Gastrocnemius medialis (tissue), 4 donors: ENCODE measurements at regions not wholly inside any gene's neighbourhood (a gene's known extent, or its start where the extent isn't known, plus 50 kb on each side); places are given as distances from the start of the nearest gene placed in this dataset.

Experiments used
- ATAC-seq, 2 donors: fragments of 150-250 bp; one replicate each; pipeline ENCODE4 v1.9.1; 2016
- DNase-seq, 2 donors: peaks; one replicate each; pipeline ENCODE4 v3.0.0-alpha.2; 2019
- H3K27ac ChIP-seq, 4 donors: fragments of 200-600 bp; sonication (generic); 1 replicate in 1 of 4; 2 replicates in 3 of 4; pipeline ENCODE4 v1.5.1; 2016 to 2018; ENCODE audit warnings: mild to moderate bottlenecking in 2 of 4, moderate library complexity in 1 of 4
- H3K27me3 ChIP-seq, 3 donors: fragments of 200-600 bp; sonication (generic) in 2 of 3; 1 replicate in 1 of 3; 2 replicates in 2 of 3; pipeline versions ENCODE4 v1.5.1 to v1.6.0; 2016 to 2019; ENCODE audit warnings: mild to moderate bottlenecking in 1 of 3, moderate library complexity in 1 of 3
- H3K36me3 ChIP-seq, 2 donors: fragments of 200-600 bp; sonication (generic) in 1 of 2; one replicate each; pipeline ENCODE4 v1.5.1; 2017 to 2018
- H3K4me1 ChIP-seq, 2 donors: fragments of 200-600 bp; sonication (generic) in 1 of 2; one replicate each; pipeline ENCODE4 v1.5.1; 2016 to 2017; ENCODE audit warnings: mild to moderate bottlenecking in 2 of 2
- H3K4me3 ChIP-seq, 4 donors: fragments of 200-600 bp; sonication (generic) in 3 of 4; 1 replicate in 1 of 4; 2 replicates in 3 of 4; pipeline ENCODE4 v1.5.1; 2016 to 2019; ENCODE audit warnings: mild to moderate bottlenecking in 2 of 4
- H3K9me3 ChIP-seq, 3 donors: fragments of 200-600 bp; sonication (generic) in 2 of 3; 1 replicate in 1 of 3; 2 replicates in 2 of 3; pipeline ENCODE4 v1.5.1; 2016 to 2019
- POLR2A ChIP-seq, 2 donors: fragments of 450-650 bp; IDR thresholded peaks; one replicate each; pipeline ENCODE4 v1.6.1; 2017; ENCODE audit warnings: antibody characterized with exemption in 2 of 2, mild to moderate bottlenecking in 2 of 2, moderate library complexity in 2 of 2
- in situ Hi-C, 4 donors: fragments of 200-750 bp; cut with MboI; loops; one replicate each; pipeline versions ENCODE4 v1.15.0 to v1.8.0; 2017; ENCODE audit warnings: low sequenced_read_pairs in 4 of 4
- intact Hi-C: fragments of 100-400 bp; cut with DNase I; formaldehyde crosslinking; loops from one replicate; pipeline ENCODE4 v1.15.1; 2023; ENCODE audit warnings: low total_unique reads
- TF ChIP-seq, protein P1 (sequence below), 5 experiments: fragments of 450-650 bp in 3 of 5; fragments of 200-600 bp in 2 of 5; sonication (generic) in 2 of 5; IDR thresholded peaks in 4 of 5; conservative IDR thresholded peaks in 1 of 5; 1 replicate in 4 of 5; 2 replicates in 1 of 5; pipeline ENCODE4 v1.5.1; 2016 to 2019; ENCODE audit warnings: antibody characterized with exemption in 5 of 5, mild to moderate bottlenecking in 3 of 5, moderate library complexity in 3 of 5

DNA sequence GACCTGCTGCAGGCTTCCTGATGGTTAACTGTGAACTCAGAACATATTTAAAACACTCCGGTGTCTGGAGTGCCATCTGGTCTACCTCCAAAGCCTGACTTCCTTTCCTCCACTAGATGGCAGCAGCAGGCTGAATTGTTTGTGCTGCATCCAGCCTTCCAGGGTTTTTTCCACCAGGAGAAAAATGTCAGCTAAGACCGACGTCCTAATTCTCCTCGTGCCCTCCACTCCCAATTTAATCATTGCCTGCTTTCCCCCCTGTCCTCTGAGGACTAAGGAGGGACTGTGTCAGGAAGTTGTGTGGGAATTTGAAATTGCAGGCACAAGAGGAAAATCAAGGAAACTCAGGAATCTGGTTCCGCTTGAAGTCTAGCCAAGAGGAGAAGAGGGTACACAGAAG, 165.2 kb upstream of the UMPS start:
- Histone ChIP-seq H3K27me3 (no peaks in the 10 kb centered on the region), H3K27ac (no peak overlapping the region), H3K9me3 (no peaks in the 10 kb centered on the region), H3K4me1 (peaks cover 0 to 12% of the 10 kb centered on the region in 2 donors), H3K36me3 (no peaks in the 10 kb centered on the region), H3K4me3 (no peak overlapping the region)
- in situ Hi-C loops: loop anchor here in 1 of 4 donors (5.0 kb wide), 1 partner anchor 122 kb away; no protein-coding TSS in a partner anchor
- peak; percentile 47 to 67 for DNase-seq
- TF ChIP-seq POLR2A (IDR thresholded peaks at IDR 0.05): no peak
- TF ChIP-seq, protein P1, sequence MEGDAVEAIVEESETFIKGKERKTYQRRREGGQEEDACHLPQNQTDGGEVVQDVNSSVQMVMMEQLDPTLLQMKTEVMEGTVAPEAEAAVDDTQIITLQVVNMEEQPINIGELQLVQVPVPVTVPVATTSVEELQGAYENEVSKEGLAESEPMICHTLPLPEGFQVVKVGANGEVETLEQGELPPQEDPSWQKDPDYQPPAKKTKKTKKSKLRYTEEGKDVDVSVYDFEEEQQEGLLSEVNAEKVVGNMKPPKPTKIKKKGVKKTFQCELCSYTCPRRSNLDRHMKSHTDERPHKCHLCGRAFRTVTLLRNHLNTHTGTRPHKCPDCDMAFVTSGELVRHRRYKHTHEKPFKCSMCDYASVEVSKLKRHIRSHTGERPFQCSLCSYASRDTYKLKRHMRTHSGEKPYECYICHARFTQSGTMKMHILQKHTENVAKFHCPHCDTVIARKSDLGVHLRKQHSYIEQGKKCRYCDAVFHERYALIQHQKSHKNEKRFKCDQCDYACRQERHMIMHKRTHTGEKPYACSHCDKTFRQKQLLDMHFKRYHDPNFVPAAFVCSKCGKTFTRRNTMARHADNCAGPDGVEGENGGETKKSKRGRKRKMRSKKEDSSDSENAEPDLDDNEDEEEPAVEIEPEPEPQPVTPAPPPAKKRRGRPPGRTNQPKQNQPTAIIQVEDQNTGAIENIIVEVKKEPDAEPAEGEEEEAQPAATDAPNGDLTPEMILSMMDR (IDR thresholded peaks at IDR 0.05 in 4 of 5, conservative IDR thresholded peaks at IDR 0.05 in 1 of 5): peak; percentile 75 to 92 (median 88)
- intact Hi-C loops: loop anchor here (1.0 to 5.0 kb wide), 2 partner anchors 47 to 124 kb away; no protein-coding TSS in a partner anchor
- ATAC-seq: peak; percentile 81 to 93

DNA sequence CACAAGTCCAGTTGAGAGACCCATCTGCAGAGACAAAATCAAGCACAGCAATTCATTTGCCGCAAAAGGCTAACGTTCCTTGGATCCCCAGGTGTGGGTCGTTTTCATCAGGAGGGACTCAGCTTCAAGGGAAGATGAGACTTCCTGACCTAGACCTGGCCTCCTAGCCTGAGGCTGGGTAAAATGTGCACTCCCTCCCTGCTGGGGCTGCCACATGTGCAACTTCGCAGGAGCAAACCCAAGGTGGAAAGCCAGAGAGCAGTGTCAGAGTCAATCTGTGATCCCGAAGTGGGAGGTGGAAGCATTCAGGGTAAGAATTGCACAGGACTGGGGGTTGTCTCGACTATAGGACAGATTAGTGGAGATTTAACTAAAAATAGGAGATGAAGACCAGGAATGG, 164.7 kb upstream of the UMPS start:
- TF ChIP-seq POLR2A (IDR thresholded peaks at IDR 0.05): no peak
- TF ChIP-seq, protein P1 (IDR thresholded peaks at IDR 0.05 in 4 of 5, conservative IDR thresholded peaks at IDR 0.05 in 1 of 5): no peak
- no peaks in the 10 kb centered on the region for H3K27me3 ChIP-seq
- H3K9me3 ChIP-seq: no peaks in the 10 kb centered on the region
- no peak for DNase-seq
- ATAC-seq: no peak
- no peaks in the 10 kb centered on the region for H3K36me3 ChIP-seq
- H3K27ac ChIP-seq: no peak overlapping the region
- no peak overlapping the region for H3K4me3 ChIP-seq
- intact Hi-C loops: loop anchor here (1.0 to 5.0 kb wide), 2 partner anchors 47 to 124 kb away; no protein-coding TSS in a partner anchor
- in situ Hi-C loops: loop anchor here in 1 of 4 donors (5.0 kb wide), 1 partner anchor 122 kb away; no protein-coding TSS in a partner anchor
- H3K4me1 ChIP-seq: peaks cover 0 to 12% of the 10 kb centered on the region in 2 donors

GRCh38 chr3:124566701-124567100, 163.6 kb upstream of the UMPS start:
- Histone ChIP-seq H3K4me1 (peaks cover 0 to 12% of the 10 kb centered on the region in 2 donors), H3K9me3 (no peaks in the 10 kb centered on the region), H3K4me3 (no peak overlapping the region), H3K27me3 (no peaks in the 10 kb centered on the region), H3K36me3 (no peaks in the 10 kb centered on the region), H3K27ac (no peak overlapping the region)
- ATAC-seq: no peak
- TF ChIP-seq, protein P1 (IDR thresholded peaks at IDR 0.05 in 4 of 5, conservative IDR thresholded peaks at IDR 0.05 in 1 of 5): no peak
- no peak for TF ChIP-seq POLR2A (IDR thresholded peaks at IDR 0.05)
- in situ Hi-C loops: loop anchor here in 1 of 4 donors (5.0 kb wide), 1 partner anchor 121 kb away; no protein-coding TSS in a partner anchor
- DNase-seq: no peak
- intact Hi-C loops: loop anchor here (5.0 kb wide), 1 partner anchor 46 kb away; no protein-coding TSS in a partner anchor

DNA sequence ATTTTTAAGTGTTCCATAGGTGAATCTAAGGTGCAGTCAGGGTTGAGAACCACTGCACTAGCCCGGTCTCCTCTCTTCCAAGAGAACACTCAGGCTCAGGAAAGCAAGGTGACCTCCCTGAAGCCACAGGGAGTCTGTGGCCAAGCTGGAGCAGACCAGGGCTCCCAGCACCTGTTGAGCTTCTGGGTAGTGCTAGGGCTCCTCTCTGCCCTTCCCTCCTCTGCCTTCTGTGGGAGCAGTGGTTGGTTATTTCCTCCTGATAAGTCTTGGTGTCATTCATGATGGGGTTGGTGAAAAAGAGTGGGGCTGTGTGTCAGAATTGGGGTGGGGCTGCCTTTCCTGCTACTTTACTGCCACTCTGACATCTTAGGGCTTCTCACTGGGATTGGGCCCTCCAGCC, 163.1 kb upstream of the UMPS start:
- H3K4me3 ChIP-seq: no peak overlapping the region
- in situ Hi-C loops: loop anchor here in 1 of 4 donors (5.0 kb wide), 1 partner anchor 120 kb away; no protein-coding TSS in a partner anchor
- H3K36me3 ChIP-seq: no peaks in the 10 kb centered on the region
- ATAC-seq: no peak
- H3K27ac ChIP-seq: no peak overlapping the region
- H3K9me3 ChIP-seq: no peaks in the 10 kb centered on the region
- no peaks in the 10 kb centered on the region for H3K27me3 ChIP-seq
- peaks cover 0 to 12% of the 10 kb centered on the region in 2 donors for H3K4me1 ChIP-seq
- no peak for DNase-seq
- intact Hi-C loops: loop anchor here (5.0 kb wide), 1 partner anchor 45 kb away; no protein-coding TSS in a partner anchor
- TF ChIP-seq, protein P1 (IDR thresholded peaks at IDR 0.05 in 4 of 5, conservative IDR thresholded peaks at IDR 0.05 in 1 of 5): no peak
- no peak for TF ChIP-seq POLR2A (IDR thresholded peaks at IDR 0.05)
